Effector memory CD8-positive, alpha-beta T cell (primary cell): ENCODE measurements at regions not wholly inside any gene's neighbourhood (a gene's known extent, or its start where the extent isn't known, plus 50 kb on each side); places are given as distances from the start of the nearest gene placed in this dataset.
"Not testable (repeated sequence)": the region's sequence is repeated elsewhere in the genome, so short reads cannot be mapped to it uniquely, and the experiment has no call there.

ENCODE experiments used
- ATAC-seq: fragments of 150-1000 bp; cut with Tn5 transposase; replicated peaks from 2 replicates; pipeline ENCODE4 v1.10.0; 2021; ENCODE audit warnings: mild to moderate bottlenecking, moderate library complexity
- DNase-seq, 3 experiments: peaks; one replicate each; pipeline ENCODE4 v3.0.0; 2021
- H3K27ac Mint-ChIP-seq, 2 donors: one replicate each; pipeline ENCODE4 v1.8.0; 2022; ENCODE audit warnings: mild to moderate bottlenecking in 2 of 2, mixed read lengths in 2 of 2, moderate library complexity in 2 of 2
- H3K27me3 Mint-ChIP-seq, 2 donors: one replicate each; pipeline ENCODE4 v1.8.0; 2022; ENCODE audit warnings: mixed read lengths in 2 of 2
- H3K36me3 Mint-ChIP-seq: one replicate; pipeline ENCODE4 v1.8.0; 2022; ENCODE audit warnings: mild to moderate bottlenecking, moderate library complexity, mixed read lengths; ENCODE audit not compliant: insufficient read depth
- H3K4me1 Mint-ChIP-seq, 2 donors: one replicate each; pipeline ENCODE4 v1.8.0; 2022; ENCODE audit warnings: low read depth in 2 of 2, mixed read lengths in 2 of 2
- H3K4me3 Mint-ChIP-seq, 2 donors: one replicate each; pipeline ENCODE4 v1.8.0; 2022; ENCODE audit warnings: mild to moderate bottlenecking in 2 of 2, mixed read lengths in 2 of 2, moderate library complexity in 2 of 2
- H3K9me3 Mint-ChIP-seq, 2 donors: one replicate each; pipeline ENCODE4 v1.8.0; 2022; ENCODE audit warnings: mixed read lengths in 2 of 2

GRCh38 chr5:92560698-92561401 lies 1020.2 kb downstream of the NR2F1-AS1 start:
- Mint-ChIP-seq H3K36me3 (no peaks in the 10 kb centered on the region), H3K4me3 (no peak overlapping the region), H3K4me1 (no peaks in the 10 kb centered on the region), H3K27me3 (no peaks in the 10 kb centered on the region), H3K27ac (no peak overlapping the region), H3K9me3 (peaks cover 0 to 2% of the 10 kb centered on the region in 2 donors)
- ATAC-seq, result no peak
- DNase-seq, result no peak

- Mint-ChIP-seq H3K4me1 (no peaks in the 10 kb centered on the region), H3K36me3 (no peaks in the 10 kb centered on the region), H3K9me3 (peaks cover 0 to 2% of the 10 kb centered on the region in 2 donors), H3K4me3 (no peak overlapping the region), H3K27me3 (no peaks in the 10 kb centered on the region), H3K27ac (no peak overlapping the region)
- ATAC-seq (no peak), DNase-seq (no peak)
Measured at GRCh38 chr5:92559781-92560180, 1021.2 kb downstream of the NR2F1-AS1 start.

GRCh38 chr5:92559331-92559730 lies 1021.7 kb downstream of the NR2F1-AS1 start:
- no peak overlapping the region for H3K27ac Mint-ChIP-seq
- H3K4me1 Mint-ChIP-seq, result no peaks in the 10 kb centered on the region
- H3K36me3 Mint-ChIP-seq, result no peaks in the 10 kb centered on the region
- peaks cover 0 to 2% of the 10 kb centered on the region in 2 donors for H3K9me3 Mint-ChIP-seq
- H3K27me3 Mint-ChIP-seq, result no peaks in the 10 kb centered on the region
- no peak for DNase-seq
- ATAC-seq, result no peak
- H3K4me3 Mint-ChIP-seq, result no peak overlapping the region

GRCh38 chr5:92556747-92557146 lies 1024.3 kb downstream of the NR2F1-AS1 start:
- no peak for ATAC-seq
- H3K9me3 Mint-ChIP-seq, result peaks cover 0 to 2% of the 10 kb centered on the region in 2 donors
- H3K36me3 Mint-ChIP-seq, result no peaks in the 10 kb centered on the region
- no peak overlapping the region for H3K4me3 Mint-ChIP-seq
- no peak overlapping the region for H3K27ac Mint-ChIP-seq
- no peaks in the 10 kb centered on the region for H3K27me3 Mint-ChIP-seq
- H3K4me1 Mint-ChIP-seq, result no peaks in the 10 kb centered on the region
- no peak for DNase-seq

DNA sequence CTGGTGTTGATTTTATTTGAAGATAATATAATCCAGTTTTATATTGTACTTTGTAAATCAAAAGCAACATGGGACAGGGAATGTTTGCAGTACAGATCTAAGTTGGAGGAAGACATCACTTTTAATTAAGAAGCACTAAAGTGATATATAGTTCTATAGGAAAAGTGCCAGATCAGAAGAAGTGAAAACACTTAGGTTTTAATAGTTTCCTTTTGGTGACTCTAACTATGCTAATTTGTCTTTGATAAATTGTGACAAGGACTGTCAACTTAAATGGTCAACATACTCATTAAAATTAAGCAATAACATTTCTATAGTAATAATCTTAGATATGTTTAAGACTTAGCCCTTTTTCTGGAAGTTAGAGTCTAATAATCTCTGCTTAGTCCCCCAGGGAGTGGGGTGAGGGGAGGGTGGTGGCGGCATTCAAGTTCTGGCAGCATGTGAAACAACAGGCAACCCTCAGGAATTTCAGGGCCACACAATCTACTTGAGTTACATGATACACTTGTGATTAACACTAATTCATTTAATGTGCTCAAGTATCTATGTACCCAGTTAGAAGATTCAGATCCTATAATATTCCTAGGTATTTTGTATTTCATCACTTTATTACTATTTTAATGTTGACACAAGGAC lies 1026.5 kb downstream of the NR2F1-AS1 start:
- ATAC-seq (no peak), DNase-seq (no peak)
- H3K27me3 Mint-ChIP-seq, result no peaks in the 10 kb centered on the region
- no peak overlapping the region for H3K4me3 Mint-ChIP-seq
- H3K36me3 Mint-ChIP-seq, result no peaks in the 10 kb centered on the region
- H3K27ac Mint-ChIP-seq, result no peak overlapping the region
- H3K9me3 Mint-ChIP-seq, result peaks cover 0 to 2% of the 10 kb centered on the region in 2 donors
- H3K4me1 Mint-ChIP-seq, result no peaks in the 10 kb centered on the region

- Mint-ChIP-seq H3K4me1 (no peaks in the 10 kb centered on the region), H3K9me3 (no peaks in the 10 kb centered on the region), H3K27ac (no peak overlapping the region), H3K36me3 (no peaks in the 10 kb centered on the region), H3K4me3 (no peak overlapping the region), H3K27me3 (no peaks in the 10 kb centered on the region)
- ATAC-seq, result no peak
- no peak for DNase-seq
Measured at GRCh38 chr5:92553326-92553725, 1027.7 kb downstream of the NR2F1-AS1 start.

DNA sequence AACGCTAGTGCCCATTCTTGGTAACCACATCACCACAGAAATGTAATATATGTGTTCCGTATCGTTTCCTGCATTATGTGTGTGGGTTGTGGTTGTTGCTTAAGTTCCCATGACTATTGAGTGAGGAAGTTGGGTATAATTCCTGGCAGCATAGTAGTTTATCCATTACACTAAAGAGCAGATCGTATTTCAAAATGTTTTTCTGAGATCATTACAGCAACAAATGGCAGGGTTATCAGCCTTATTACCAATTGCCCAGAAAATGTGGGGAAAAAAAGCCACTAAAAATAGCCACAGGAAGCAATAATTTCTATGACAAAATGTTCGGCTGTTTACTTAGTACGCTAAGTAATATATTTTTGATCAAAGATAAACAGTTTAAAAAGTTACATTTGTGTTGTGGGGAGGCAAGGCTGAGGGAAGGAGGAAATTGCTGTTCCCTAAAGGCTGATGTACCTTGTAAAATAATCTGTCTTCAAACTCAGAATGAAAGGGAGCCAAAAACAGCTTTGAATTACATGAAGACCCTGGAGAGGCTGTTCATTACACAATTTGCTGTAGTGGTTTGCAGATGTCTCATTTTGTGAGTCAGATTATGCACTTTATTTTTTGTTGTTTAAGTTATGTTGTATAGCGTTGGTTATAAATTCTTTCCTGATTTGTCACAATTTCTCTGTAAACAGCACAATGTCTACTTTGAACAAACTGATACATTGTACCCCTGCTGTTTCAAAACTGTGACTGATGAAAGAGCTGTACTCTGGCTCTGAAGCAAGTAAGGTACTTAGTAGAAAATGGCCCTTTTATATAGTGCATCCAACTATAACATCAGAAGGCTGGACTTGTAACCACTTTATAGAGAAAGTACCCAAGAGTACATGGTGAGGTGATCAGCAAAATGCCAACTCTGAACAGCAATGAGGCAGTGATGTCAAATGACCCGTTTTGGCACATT lies 1028.5 kb downstream of the NR2F1-AS1 start:
- ATAC-seq, result no peak
- Mint-ChIP-seq H3K9me3 (no peaks in the 10 kb centered on the region), H3K4me3 (no peak overlapping the region), H3K4me1 (no peaks in the 10 kb centered on the region), H3K36me3 (no peaks in the 10 kb centered on the region), H3K27me3 (no peaks in the 10 kb centered on the region), H3K27ac (no peak overlapping the region)
- no peak for DNase-seq

DNA sequence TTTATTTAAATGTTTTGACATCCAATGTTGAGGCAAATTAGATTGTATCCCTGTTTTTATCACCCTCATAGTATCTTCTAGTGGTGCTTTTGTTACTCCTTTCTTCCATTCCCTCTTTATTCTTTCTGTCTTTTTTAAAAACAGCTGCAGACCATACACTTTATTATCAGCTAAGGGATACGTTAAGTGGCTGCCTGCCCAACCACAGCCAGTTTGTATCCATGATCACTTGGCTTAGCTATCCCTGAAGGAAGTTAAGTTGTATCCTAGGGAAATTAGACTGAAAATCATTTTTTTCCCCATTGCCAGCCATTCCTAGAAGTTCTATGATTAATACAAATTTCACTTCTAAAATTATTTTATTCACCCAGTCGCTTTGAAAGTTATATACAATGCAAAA lies 1032.7 kb downstream of the NR2F1-AS1 start:
- Mint-ChIP-seq H3K4me1 (no peaks in the 10 kb centered on the region), H3K36me3 (no peaks in the 10 kb centered on the region), H3K9me3 (peaks cover 3 to 5% of the 10 kb centered on the region in 2 donors), H3K27me3 (no peaks in the 10 kb centered on the region), H3K4me3 (no peak overlapping the region), H3K27ac (no peak overlapping the region)
- DNase-seq (no peak), ATAC-seq (no peak)

DNA sequence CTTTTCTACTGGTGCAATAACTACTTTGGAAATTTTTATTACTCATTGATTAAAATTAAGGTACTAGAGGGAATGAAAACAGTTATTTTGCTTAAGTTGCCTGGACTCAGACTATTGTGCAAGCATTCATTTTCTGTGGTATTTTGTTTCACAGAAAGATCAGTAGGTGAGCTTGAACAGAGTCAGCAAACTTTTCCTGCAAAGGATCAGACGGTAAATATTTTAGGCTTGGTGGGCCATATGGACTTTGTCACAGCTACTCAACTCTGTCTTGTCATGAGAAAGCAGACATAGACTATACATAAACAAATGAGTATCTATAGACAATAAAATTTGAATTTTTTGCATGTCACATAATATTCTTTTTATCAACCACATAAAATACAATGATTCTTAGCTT lies 1036.4 kb downstream of the NR2F1-AS1 start:
- Mint-ChIP-seq H3K4me3 (no peak overlapping the region), H3K27me3 (no peaks in the 10 kb centered on the region), H3K27ac (no peak overlapping the region), H3K4me1 (no peaks in the 10 kb centered on the region), H3K9me3 (peaks cover 3 to 5% of the 10 kb centered on the region in 2 donors), H3K36me3 (no peaks in the 10 kb centered on the region)
- ATAC-seq, result no peak
- no peak for DNase-seq

DNA sequence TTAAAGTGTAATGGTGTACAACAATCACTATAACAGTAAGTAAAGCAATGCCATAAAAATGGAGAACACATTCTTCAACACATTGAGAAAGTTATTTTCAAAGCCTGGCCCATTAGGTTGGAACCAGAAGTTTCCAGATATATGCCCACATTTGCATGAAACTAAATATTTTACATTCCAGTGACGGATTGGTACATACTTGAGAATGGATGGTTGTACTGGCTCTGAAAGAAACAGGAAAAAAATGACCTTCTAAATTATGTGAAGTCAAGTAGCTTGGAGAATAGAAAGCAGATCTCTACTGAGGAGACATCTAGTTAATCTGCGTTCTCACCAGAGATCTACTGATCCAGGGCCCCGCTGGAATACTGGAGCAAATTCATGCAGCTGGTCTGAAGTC lies 1037.0 kb downstream of the NR2F1-AS1 start:
- ATAC-seq (no peak), DNase-seq (no peak)
- no peak overlapping the region for H3K27ac Mint-ChIP-seq
- H3K9me3 Mint-ChIP-seq, result peaks cover 3 to 5% of the 10 kb centered on the region in 2 donors
- no peaks in the 10 kb centered on the region for H3K27me3 Mint-ChIP-seq
- H3K4me3 Mint-ChIP-seq, result no peak overlapping the region
- H3K36me3 Mint-ChIP-seq, result no peaks in the 10 kb centered on the region
- no peaks in the 10 kb centered on the region for H3K4me1 Mint-ChIP-seq

GRCh38 chr5:92543201-92543600 lies 1037.8 kb downstream of the NR2F1-AS1 start:
- no peak overlapping the region for H3K4me3 Mint-ChIP-seq
- no peaks in the 10 kb centered on the region for H3K27me3 Mint-ChIP-seq
- DNase-seq (no peak), ATAC-seq (no peak)
- H3K36me3 Mint-ChIP-seq, result no peaks in the 10 kb centered on the region
- H3K27ac Mint-ChIP-seq, result no peak overlapping the region
- no peaks in the 10 kb centered on the region for H3K4me1 Mint-ChIP-seq
- H3K9me3 Mint-ChIP-seq, result peaks cover 3 to 13% of the 10 kb centered on the region in 2 donors

DNA sequence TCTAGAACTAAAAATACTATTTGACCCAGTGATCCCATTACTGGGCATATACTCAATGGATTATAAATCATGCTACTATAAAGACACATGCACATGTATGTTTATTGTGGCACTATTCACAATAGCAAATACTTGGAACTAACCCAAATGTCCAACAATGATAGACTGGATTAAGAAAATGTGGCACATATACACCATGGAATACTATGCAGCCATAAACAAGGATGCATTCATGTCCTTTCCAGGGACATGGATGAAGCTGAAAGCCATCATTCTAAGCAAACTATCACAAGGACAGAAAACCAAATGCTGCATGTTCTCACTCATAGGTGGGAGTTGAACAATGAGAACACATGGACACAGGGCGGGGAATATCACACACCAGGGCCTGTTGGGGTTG lies 1039.0 kb downstream of the NR2F1-AS1 start:
- DNase-seq, H3K4me1 Mint-ChIP-seq, H3K27ac Mint-ChIP-seq, ATAC-seq, H3K36me3 Mint-ChIP-seq, H3K4me3 Mint-ChIP-seq, H3K27me3 Mint-ChIP-seq: not testable (repeated sequence)
- peaks cover 3 to 22% of the 10 kb centered on the region in 2 donors for H3K9me3 Mint-ChIP-seq

DNA sequence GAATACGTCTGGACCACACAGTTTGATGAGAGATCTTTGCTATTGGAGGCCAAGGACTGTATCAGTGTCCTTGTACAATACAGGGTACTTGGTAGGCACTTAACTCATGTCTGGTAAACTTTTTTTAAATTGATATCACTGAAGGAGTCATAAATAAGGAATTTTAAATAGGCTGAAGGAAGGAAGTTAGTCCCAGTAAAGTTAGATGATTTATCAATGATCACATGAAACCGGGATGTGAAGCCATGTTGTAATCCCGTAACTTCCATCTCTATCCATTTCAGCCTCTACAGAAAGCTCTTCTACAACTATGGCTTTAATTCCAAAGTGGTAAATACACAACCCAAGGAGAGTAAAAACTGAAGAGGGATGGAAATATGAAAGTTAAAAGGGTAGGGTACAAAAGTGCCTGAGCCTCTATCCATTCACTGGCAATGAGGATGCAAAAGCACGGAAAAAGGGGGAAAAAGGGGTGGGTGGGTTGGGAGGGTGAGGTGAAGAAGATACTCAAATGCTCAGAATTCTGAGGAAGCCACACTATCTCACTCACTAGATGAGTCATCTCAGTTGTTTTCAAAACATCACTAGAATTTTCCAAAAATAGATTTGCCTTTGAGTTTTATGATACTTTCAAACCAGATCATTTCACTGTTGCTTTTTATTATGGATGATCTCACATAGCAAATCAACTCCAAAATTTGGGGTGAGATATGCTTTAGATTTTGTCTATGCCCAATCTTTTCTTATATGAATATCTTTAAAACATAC lies 1053.5 kb downstream of the NR2F1-AS1 start:
- Mint-ChIP-seq H3K4me1 (no peaks in the 10 kb centered on the region), H3K27ac (no peak overlapping the region), H3K9me3 (peaks cover 0 to 3% of the 10 kb centered on the region in 2 donors), H3K36me3 (no peaks in the 10 kb centered on the region), H3K4me3 (no peak overlapping the region), H3K27me3 (no peaks in the 10 kb centered on the region)
- DNase-seq (no peak), ATAC-seq (no peak)
